HL-60 (cell line): ENCODE measurements at regions not wholly inside any gene's neighbourhood (a gene's known extent, or its start where the extent isn't known, plus 50 kb on each side); places are given as distances from the start of the nearest gene placed in this dataset.

Experiments
- REST ChIP-seq: IDR thresholded peaks from 2 replicates; pipeline ENCODE4 v1.6.1; 2012; ENCODE audit warnings: low read depth; ENCODE audit not compliant: insufficient replicate concordance
- TF ChIP-seq, protein P1 (sequence below): IDR thresholded peaks from one replicate; pipeline ENCODE4 v1.5.1; 2011; ENCODE audit warnings: low read length, control low read depth, inconsistent platforms; ENCODE audit not compliant: insufficient read depth

- no peak for TF ChIP-seq REST
- TF ChIP-seq, protein P1, sequence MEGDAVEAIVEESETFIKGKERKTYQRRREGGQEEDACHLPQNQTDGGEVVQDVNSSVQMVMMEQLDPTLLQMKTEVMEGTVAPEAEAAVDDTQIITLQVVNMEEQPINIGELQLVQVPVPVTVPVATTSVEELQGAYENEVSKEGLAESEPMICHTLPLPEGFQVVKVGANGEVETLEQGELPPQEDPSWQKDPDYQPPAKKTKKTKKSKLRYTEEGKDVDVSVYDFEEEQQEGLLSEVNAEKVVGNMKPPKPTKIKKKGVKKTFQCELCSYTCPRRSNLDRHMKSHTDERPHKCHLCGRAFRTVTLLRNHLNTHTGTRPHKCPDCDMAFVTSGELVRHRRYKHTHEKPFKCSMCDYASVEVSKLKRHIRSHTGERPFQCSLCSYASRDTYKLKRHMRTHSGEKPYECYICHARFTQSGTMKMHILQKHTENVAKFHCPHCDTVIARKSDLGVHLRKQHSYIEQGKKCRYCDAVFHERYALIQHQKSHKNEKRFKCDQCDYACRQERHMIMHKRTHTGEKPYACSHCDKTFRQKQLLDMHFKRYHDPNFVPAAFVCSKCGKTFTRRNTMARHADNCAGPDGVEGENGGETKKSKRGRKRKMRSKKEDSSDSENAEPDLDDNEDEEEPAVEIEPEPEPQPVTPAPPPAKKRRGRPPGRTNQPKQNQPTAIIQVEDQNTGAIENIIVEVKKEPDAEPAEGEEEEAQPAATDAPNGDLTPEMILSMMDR, result no peak
Observed at GRCh38 chr13:99135591-99135990, 65.1 kb upstream of the UBAC2 start.
